ENCODE measurements at regions not wholly inside any gene's neighbourhood (a gene's known extent, or its start where the extent isn't known, plus 50 kb on each side); places are given as distances from the start of the nearest gene placed in this dataset.
A peak's percentile ranks its signal among the peaks of the same experiment; 100 is the strongest.

- H3K27me3 ChIP-seq (replicated peaks in 1 of 7): no peaks in the 10 kb centered on the region
- H3K9me3 ChIP-seq: no peaks in the 10 kb centered on the region
- DNase-seq: peak; percentile 15
- 76 to 91% (median 86%) methylated on average over 11 of the region's 11 CpGs for WGBS, 5 donors
- H3K4me1 ChIP-seq: no peaks in the 10 kb centered on the region
- no peak for TF ChIP-seq CTCF (IDR thresholded peaks at IDR 0.05 in 8 of 11, conservative IDR thresholded peaks at IDR 0.05 in 3 of 11)
- TF ChIP-seq POLR2AphosphoS5 (IDR thresholded peaks at IDR 0.05): no peak
- no peak for TF ChIP-seq POLR2A (IDR thresholded peaks at IDR 0.05)
- intact Hi-C loops (cut with DNase I; ENCODE audit: low total_unique reads): no loop called here
- peak overlapping the region in 2 of 8 donors; percentile 1 to 18 for H3K27ac ChIP-seq
- H3K36me3 ChIP-seq: no peaks in the 10 kb centered on the region
- no peak overlapping the region for H3K4me3 ChIP-seq
Measured at GRCh38 chr11:62061356-62062222, 62.2 kb upstream of the INCENP start.

- Histone ChIP-seq H3K27ac (no peak overlapping the region), H3K36me3 (no peaks in the 10 kb centered on the region), H3K27me3 (replicated peaks in 1 of 7) (no peaks in the 10 kb centered on the region), H3K9me3 (no peaks in the 10 kb centered on the region), H3K4me3 (no peak overlapping the region), H3K4me1 (no peaks in the 10 kb centered on the region)
- TF ChIP-seq CTCF (IDR thresholded peaks at IDR 0.05 in 8 of 11, conservative IDR thresholded peaks at IDR 0.05 in 3 of 11): no peak
- TF ChIP-seq POLR2AphosphoS5 (IDR thresholded peaks at IDR 0.05): no peak
- no peak for TF ChIP-seq POLR2A (IDR thresholded peaks at IDR 0.05)
- WGBS, 5 donors: 67 to 87% (median 77%) methylated on average over 2 of the region's 2 CpGs
- intact Hi-C loops (cut with DNase I; ENCODE audit: low total_unique reads): no loop called here
- no peak for DNase-seq
Measured at GRCh38 chr11:62057069-62057468, 66.7 kb upstream of the INCENP start.

- peak; percentile 20 for DNase-seq
- intact Hi-C loops (cut with DNase I; ENCODE audit: low total_unique reads): no loop called here
- no peak for TF ChIP-seq CTCF (IDR thresholded peaks at IDR 0.05 in 8 of 11, conservative IDR thresholded peaks at IDR 0.05 in 3 of 11)
- no peak for TF ChIP-seq POLR2AphosphoS5 (IDR thresholded peaks at IDR 0.05)
- TF ChIP-seq POLR2A (IDR thresholded peaks at IDR 0.05): no peak
- Histone ChIP-seq H3K4me1 (no peaks in the 10 kb centered on the region), H3K9me3 (no peaks in the 10 kb centered on the region), H3K27ac (no peak overlapping the region), H3K27me3 (replicated peaks in 1 of 7) (no peaks in the 10 kb centered on the region), H3K4me3 (no peak overlapping the region), H3K36me3 (no peaks in the 10 kb centered on the region)
- 64 to 89% (median 81%) methylated on average over 5 of the region's 5 CpGs for WGBS, 5 donors
Measured at GRCh38 chr11:62055970-62056369, 67.8 kb upstream of the INCENP start.

GRCh38 chr11:62054484-62055121, 69.2 kb upstream of the INCENP start:
- no peaks in the 10 kb centered on the region for H3K36me3 ChIP-seq
- no peaks in the 10 kb centered on the region for H3K4me1 ChIP-seq
- WGBS, 5 donors: 71 to 85% (median 83%) methylated on average over 8 of the region's 8 CpGs
- no peak for TF ChIP-seq POLR2AphosphoS5 (IDR thresholded peaks at IDR 0.05)
- peak in 1 of 11 experiments; percentile 26 for TF ChIP-seq CTCF (IDR thresholded peaks at IDR 0.05 in 8 of 11, conservative IDR thresholded peaks at IDR 0.05 in 3 of 11)
- no peak for TF ChIP-seq POLR2A (IDR thresholded peaks at IDR 0.05)
- intact Hi-C loops (cut with DNase I; ENCODE audit: low total_unique reads): no loop called here
- DNase-seq: peak; percentile 29
- no peak overlapping the region for H3K4me3 ChIP-seq
- no peak overlapping the region for H3K27ac ChIP-seq
- no peaks in the 10 kb centered on the region for H3K9me3 ChIP-seq
- H3K27me3 ChIP-seq (replicated peaks in 1 of 7): no peaks in the 10 kb centered on the region

All from spleen (tissue), 11 donors.